H9 (cell line): ENCODE measurements at regions not wholly inside any gene's neighbourhood (a gene's known extent, or its start where the extent isn't known, plus 50 kb on each side); places are given as distances from the start of the nearest gene placed in this dataset.

Source experiments
- DNase-seq: peaks from one replicate; pipeline ENCODE4 v3.0.0-alpha.2; 2017
- H2AFZ ChIP-seq: one replicate; pipeline ENCODE4 v1.6.1; 2013; ENCODE audit warnings: mild to moderate bottlenecking, low read length, control low read depth, moderate library complexity
- H2AK5ac ChIP-seq: 2 replicates; pipeline ENCODE4 v1.6.1; 2013; ENCODE audit warnings: low read length, control low read depth, mixed read lengths; ENCODE audit not compliant: insufficient read length
- H2BK120ac ChIP-seq: one replicate; pipeline ENCODE4 v1.6.1; 2013; ENCODE audit warnings: low read depth, mild to moderate bottlenecking, low read length, control low read depth, inconsistent platforms; ENCODE audit not compliant: poor library complexity, severe bottlenecking
- H2BK12ac ChIP-seq: 2 replicates; pipeline ENCODE4 v1.6.1; 2013; ENCODE audit warnings: low read length, control low read depth, mixed read lengths, low read depth; ENCODE audit not compliant: insufficient read length
- H2BK15ac ChIP-seq: 2 replicates; pipeline ENCODE4 v1.6.1; 2013; ENCODE audit warnings: low read depth, low read length, control low read depth
- H2BK20ac ChIP-seq: one replicate; pipeline ENCODE4 v1.6.1; 2013; ENCODE audit warnings: low read depth, mild to moderate bottlenecking, low read length, control low read depth, inconsistent platforms; ENCODE audit not compliant: poor library complexity, severe bottlenecking
- H2BK5ac ChIP-seq: 2 replicates; pipeline ENCODE4 v1.6.1; 2013; ENCODE audit warnings: low read length, control low read depth, mixed read lengths; ENCODE audit not compliant: insufficient read length
- H3K14ac ChIP-seq: 2 replicates; pipeline ENCODE4 v1.6.1; 2013; ENCODE audit warnings: low read length, control low read depth; ENCODE audit not compliant: insufficient read depth
- H3K18ac ChIP-seq: 2 replicates; pipeline ENCODE4 v1.6.1; 2013; ENCODE audit warnings: low read depth, mild to moderate bottlenecking, mixed read lengths, low read length, control low read depth; ENCODE audit not compliant: insufficient read length
- H3K23ac ChIP-seq: 2 replicates; pipeline ENCODE4 v1.6.1; 2013; ENCODE audit warnings: low read length, control low read depth, mixed read lengths, low read depth; ENCODE audit not compliant: insufficient read length
- H3K23me2 ChIP-seq: 2 replicates; pipeline ENCODE4 v1.6.1; 2013; ENCODE audit warnings: low read depth, mild to moderate bottlenecking, mixed read lengths, low read length, control low read depth; ENCODE audit not compliant: insufficient read length, poor library complexity, severe bottlenecking
- H3K27ac ChIP-seq: 2 replicates; pipeline ENCODE4 v1.5.1; 2013; ENCODE audit warnings: low read length, control low read depth, mixed read lengths, low read depth; ENCODE audit not compliant: insufficient read length
- H3K27me3 ChIP-seq: 2 replicates; pipeline ENCODE4 v1.6.1; 2013; ENCODE audit warnings: low read length, control low read depth, inconsistent platforms; ENCODE audit not compliant: insufficient read depth
- H3K4ac ChIP-seq: 2 replicates; pipeline ENCODE4 v1.6.1; 2013; ENCODE audit warnings: low read depth, mild to moderate bottlenecking, control low read depth, inconsistent platforms, low read length, moderate library complexity
- H3K4me1 ChIP-seq: 2 replicates; pipeline ENCODE4 v1.6.1; 2013; ENCODE audit warnings: low read length, control low read depth, inconsistent platforms; ENCODE audit not compliant: insufficient read depth
- H3K4me2 ChIP-seq: 2 replicates; pipeline ENCODE4 v1.6.1; 2013; ENCODE audit warnings: low read length, control low read depth, mixed read lengths; ENCODE audit not compliant: insufficient read length, insufficient read depth
- H3K56ac ChIP-seq: 2 replicates; pipeline ENCODE4 v1.6.1; 2013; ENCODE audit warnings: low read depth, mild to moderate bottlenecking, mixed read lengths, low read length, control low read depth; ENCODE audit not compliant: insufficient read length
- H3K79me1 ChIP-seq: 2 replicates; pipeline ENCODE4 v1.6.1; 2013; ENCODE audit warnings: low read depth, mild to moderate bottlenecking, moderate library complexity, low read length, control low read depth, inconsistent platforms; ENCODE audit not compliant: insufficient read depth, poor library complexity, severe bottlenecking
- H3K79me2 ChIP-seq: 2 replicates; pipeline ENCODE4 v1.6.1; 2013; ENCODE audit warnings: low read length, control low read depth, inconsistent platforms; ENCODE audit not compliant: insufficient read depth
- H3K9ac ChIP-seq: 2 replicates; pipeline ENCODE4 v1.6.1; 2013; ENCODE audit warnings: low read length, control low read depth, mixed read lengths; ENCODE audit not compliant: insufficient read length; ENCODE audit errors: extremely low read depth
- H3K9me3 ChIP-seq: one replicate; pipeline ENCODE4 v1.6.1; 2013; ENCODE audit warnings: low read depth, low read length, inconsistent platforms; ENCODE audit not compliant: control insufficient read depth
- H3T11ph ChIP-seq: one replicate; pipeline ENCODE4 v1.6.1; 2013; ENCODE audit warnings: mild to moderate bottlenecking, low read length, control low read depth, inconsistent platforms
- H4K20me1 ChIP-seq: one replicate; pipeline ENCODE4 v1.6.1; 2013; ENCODE audit not compliant: control insufficient read depth, insufficient read length, insufficient read depth
- H4K5ac ChIP-seq: 2 replicates; pipeline ENCODE4 v1.6.1; 2013; ENCODE audit warnings: low read depth, mild to moderate bottlenecking, mixed read lengths, low read length, control low read depth; ENCODE audit not compliant: insufficient read length
- H4K8ac ChIP-seq: replicated peaks from 2 replicates; pipeline ENCODE4 v1.6.1; 2013; ENCODE audit warnings: low read length, control low read depth, mixed read lengths, low read depth; ENCODE audit not compliant: insufficient read length
- H4K91ac ChIP-seq: 2 replicates; pipeline ENCODE4 v1.6.1; 2013; ENCODE audit warnings: low read depth, mild to moderate bottlenecking, moderate library complexity, mixed read lengths, low read length, control low read depth; ENCODE audit not compliant: insufficient read length
- H3K27ac Mint-ChIP-seq, 3 experiments: 2 replicates in 2 of 3; 3 replicates in 1 of 3; pipeline ENCODE4 v1.8.0; 2020 to 2021; ENCODE audit warnings: mixed read lengths in 3 of 3, mild to moderate bottlenecking in 1 of 3, moderate library complexity in 1 of 3
- H3K27me3 Mint-ChIP-seq: 2 replicates; pipeline ENCODE4 v1.8.0; 2021; ENCODE audit warnings: low read depth, mild to moderate bottlenecking, moderate library complexity, mixed read lengths
- H3K36me3 Mint-ChIP-seq, 3 experiments: 2 replicates in 2 of 3; 3 replicates in 1 of 3; pipeline ENCODE4 v1.8.0; 2020 to 2021; ENCODE audit warnings: low read depth in 3 of 3, mixed read lengths in 3 of 3; ENCODE audit not compliant: insufficient read depth in 1 of 3
- H3K4me1 Mint-ChIP-seq, 2 experiments: 2 replicates each; pipeline ENCODE4 v1.8.0; 2020; ENCODE audit warnings: mixed read lengths in 2 of 2
- H3K4me3 Mint-ChIP-seq, 2 experiments: 2 replicates in 1 of 2; 3 replicates in 1 of 2; pipeline ENCODE4 v1.8.0; 2020 to 2021; ENCODE audit warnings: mild to moderate bottlenecking in 2 of 2, mixed read lengths in 2 of 2, moderate library complexity in 1 of 2
- H3K9me3 Mint-ChIP-seq, 2 experiments: 2 replicates in 1 of 2; 3 replicates in 1 of 2; pipeline ENCODE4 v1.8.0; 2020; ENCODE audit warnings: mild to moderate bottlenecking in 2 of 2, mixed read lengths in 2 of 2, moderate library complexity in 1 of 2
- CTCF ChIP-seq: fragments of 200-600 bp; sonication (generic); conservative IDR thresholded peaks from 3 replicates; pipeline ENCODE4 v1.8.0; 2021; ENCODE audit warnings: antibody characterized with exemption, mild to moderate bottlenecking
- WGBS: extraction: QIAGEN DNeasy Blood & Tissue Kit; methylation state at CpG from one replicate; pipeline ENCODE4 v1.1.7; 2013; ENCODE audit warnings: missing lambda C conversion rate, low lambda C conversion rate, mixed read lengths; ENCODE audit not compliant: insufficient read length; ENCODE audit errors: extremely low coverage; 5-methylcytosine and 5-hydroxymethylcytosine counted together

GRCh38 chr11:69239641-69240040 lies 54.3 kb upstream of the MYEOV start:
- no peak overlapping the region for H3K4me2 ChIP-seq
- H3K27ac Mint-ChIP-seq = no peak overlapping the region; a peak in 1 of 7 replicates
- no peak overlapping the region for H3K9ac ChIP-seq
- H4K5ac ChIP-seq = no peak overlapping the region
- H3K4me1 ChIP-seq = no peaks in the 10 kb centered on the region
- no peaks in the 10 kb centered on the region for H3K79me1 ChIP-seq
- no peak overlapping the region for H3K18ac ChIP-seq
- H3K56ac ChIP-seq = no peak overlapping the region
- no peak overlapping the region for H3K14ac ChIP-seq
- no peaks in the 10 kb centered on the region for H4K20me1 ChIP-seq
- peaks cover 0 to 2% of the 10 kb centered on the region in 2 experiments; a peak in 2 of 5 replicates for H3K9me3 Mint-ChIP-seq
- H4K91ac ChIP-seq = no peak overlapping the region
- no peak overlapping the region for H2AK5ac ChIP-seq
- H3K23ac ChIP-seq = no peak overlapping the region
- H2BK20ac ChIP-seq = no peak overlapping the region
- H2BK5ac ChIP-seq = no peak overlapping the region
- H3K36me3 Mint-ChIP-seq = no peaks in the 10 kb centered on the region
- no peaks in the 10 kb centered on the region for H3K79me2 ChIP-seq
- H3T11ph ChIP-seq = no peak overlapping the region
- no peaks in the 10 kb centered on the region for H3K23me2 ChIP-seq
- H3K9me3 ChIP-seq = no peaks in the 10 kb centered on the region
- H4K8ac ChIP-seq = no peak overlapping the region
- H3K4me3 Mint-ChIP-seq = no peak overlapping the region
- peak; percentile 10 for DNase-seq
- H3K27ac ChIP-seq = no peak overlapping the region
- no peak overlapping the region for H2BK12ac ChIP-seq
- no peak for TF ChIP-seq CTCF
- H2AFZ ChIP-seq = no peak overlapping the region
- H3K4ac ChIP-seq = no peak overlapping the region
- peaks cover 9% of the 10 kb centered on the region for H3K27me3 Mint-ChIP-seq
- peaks cover 0 to 3% of the 10 kb centered on the region in 2 experiments; a peak in 1 of 4 replicates for H3K4me1 Mint-ChIP-seq
- H3K27me3 ChIP-seq = no peaks in the 10 kb centered on the region
- WGBS = no CpG with 5 or more reads among the region's 10 CpGs
- no peak overlapping the region for H2BK120ac ChIP-seq
- no peak overlapping the region for H2BK15ac ChIP-seq
